Fibroblast of lung (primary cell): ENCODE measurements at regions not wholly inside any gene's neighbourhood (a gene's known extent, or its start where the extent isn't known, plus 50 kb on each side); places are given as distances from the start of the nearest gene placed in this dataset.

ENCODE experiments used
- DNase-seq, 2 donors: peaks; one replicate each; pipeline versions ENCODE4 v3.0.0 to v3.0.0-alpha.2; 2010; ENCODE audit warnings: low read depth in 2 of 2
- H2AFZ ChIP-seq: 2 replicates; pipeline ENCODE4 v1.5.1; 2012; ENCODE audit warnings: low read length, control low read depth, inconsistent platforms
- H3K27ac ChIP-seq: 2 replicates; pipeline ENCODE4 v1.5.1; 2011; ENCODE audit warnings: low read length, control low read depth; ENCODE audit not compliant: insufficient read depth
- H3K27me3 ChIP-seq: 2 replicates; pipeline ENCODE4 v1.5.1; 2011; ENCODE audit warnings: mild to moderate bottlenecking, low read length; ENCODE audit not compliant: control insufficient read depth, insufficient read depth
- H3K36me3 ChIP-seq: 2 replicates; pipeline ENCODE4 v1.5.1; 2011; ENCODE audit warnings: low read length; ENCODE audit not compliant: control insufficient read depth, insufficient read depth
- H3K4me1 ChIP-seq: 2 replicates; pipeline ENCODE4 v1.5.1; 2011; ENCODE audit warnings: low read length; ENCODE audit not compliant: control insufficient read depth, insufficient read depth; ENCODE audit errors: extremely low read depth
- H3K4me2 ChIP-seq: 2 replicates; pipeline ENCODE4 v1.5.1; 2011; ENCODE audit warnings: low read length, control low read depth; ENCODE audit not compliant: insufficient read depth; ENCODE audit errors: extremely low read depth
- H3K4me3 ChIP-seq, 4 experiments: fragments of 200-600 bp in 1 of 4; sonication (generic) in 1 of 4; replicated peaks in 1 of 4; 2 replicates each; pipeline ENCODE4 v1.5.1; 2011 to 2016; ENCODE audit warnings: low read length in 4 of 4, low read depth in 3 of 4, mild to moderate bottlenecking in 3 of 4, control low read depth in 2 of 4, inconsistent platforms in 1 of 4, mixed read lengths in 1 of 4; ENCODE audit not compliant: insufficient read depth in 1 of 4; ENCODE audit errors: control extremely low read depth in 1 of 4
- H3K79me2 ChIP-seq: 2 replicates; pipeline ENCODE4 v1.5.1; 2012; ENCODE audit warnings: mild to moderate bottlenecking, low read length, inconsistent platforms; ENCODE audit not compliant: control insufficient read depth, insufficient read depth
- H3K9ac ChIP-seq: 2 replicates; pipeline ENCODE4 v1.5.1; 2011; ENCODE audit warnings: mild to moderate bottlenecking, low read length, control low read depth; ENCODE audit not compliant: insufficient read depth
- H3K9me3 ChIP-seq: 2 replicates; pipeline ENCODE4 v1.5.1; 2012; ENCODE audit warnings: low read depth, low read length; ENCODE audit not compliant: control insufficient read depth, insufficient read depth
- H4K20me1 ChIP-seq: 2 replicates; pipeline ENCODE4 v1.5.1; 2011; ENCODE audit warnings: low read length; ENCODE audit not compliant: control insufficient read depth, insufficient read depth; ENCODE audit errors: extremely low read depth
- EZH2 ChIP-seq: IDR thresholded peaks from 2 replicates; pipeline ENCODE4 v1.5.1; 2012; ENCODE audit warnings: low read length, control low read depth, mild to moderate bottlenecking; ENCODE audit errors: missing control alignments
- TF ChIP-seq, protein P1 (sequence below), 2 donors: IDR thresholded peaks in 1 of 2; conservative IDR thresholded peaks in 1 of 2; 1 replicate in 1 of 2; 2 replicates in 1 of 2; pipeline ENCODE4 v1.5.1; 2011 to 2012; ENCODE audit warnings: low read length in 2 of 2, control low read depth in 1 of 2, inconsistent platforms in 1 of 2, low read depth in 1 of 2, mild to moderate bottlenecking in 1 of 2

DNA sequence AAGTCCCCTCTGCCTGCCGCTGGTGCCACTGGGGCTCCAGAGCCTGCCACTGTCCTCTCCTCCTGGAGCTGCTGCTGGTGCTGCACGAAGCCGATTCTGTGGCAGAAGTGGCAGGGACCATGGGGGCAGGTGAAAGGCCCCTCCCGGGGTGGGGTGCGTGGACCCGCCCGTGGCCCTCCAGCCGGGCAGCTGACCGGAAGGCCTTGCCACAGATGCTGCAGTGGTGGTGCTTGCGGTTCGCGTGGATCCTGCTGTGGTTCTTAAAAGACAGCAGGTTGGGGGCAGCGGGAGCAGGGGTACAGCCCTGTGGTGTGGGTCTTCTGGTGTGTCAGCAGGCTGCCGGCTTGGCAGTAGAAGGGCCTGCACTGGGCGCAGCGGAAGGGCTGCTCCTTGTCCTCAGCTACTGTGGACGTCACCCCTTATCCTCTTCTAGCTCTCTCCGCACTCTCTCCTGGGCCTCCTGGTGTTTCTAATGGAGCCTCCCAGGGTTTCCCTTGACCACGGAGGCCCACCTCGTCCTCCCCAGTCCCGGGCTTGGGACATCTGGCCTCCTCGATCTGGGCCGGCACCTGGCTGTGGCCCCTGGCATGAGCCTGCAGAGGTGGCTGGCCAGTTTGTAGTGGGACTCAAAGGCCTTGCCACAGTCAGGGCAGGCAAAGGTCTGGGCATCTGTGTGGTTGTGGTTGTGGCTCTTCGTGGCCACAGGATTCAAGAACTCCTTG, 380.4 kb downstream of the OLFM4 start:
- no peak for DNase-seq
- Histone ChIP-seq H3K27me3 (no peaks in the 10 kb centered on the region), H2AFZ (no peak overlapping the region), H3K9ac (no peak overlapping the region), H4K20me1 (no peaks in the 10 kb centered on the region), H3K9me3 (no peaks in the 10 kb centered on the region), H3K4me3 (no peak overlapping the region), H3K27ac (no peak overlapping the region), H3K36me3 (no peaks in the 10 kb centered on the region), H3K4me2 (no peak overlapping the region), H3K79me2 (no peaks in the 10 kb centered on the region), H3K4me1 (no peaks in the 10 kb centered on the region)
- TF ChIP-seq, protein P1, sequence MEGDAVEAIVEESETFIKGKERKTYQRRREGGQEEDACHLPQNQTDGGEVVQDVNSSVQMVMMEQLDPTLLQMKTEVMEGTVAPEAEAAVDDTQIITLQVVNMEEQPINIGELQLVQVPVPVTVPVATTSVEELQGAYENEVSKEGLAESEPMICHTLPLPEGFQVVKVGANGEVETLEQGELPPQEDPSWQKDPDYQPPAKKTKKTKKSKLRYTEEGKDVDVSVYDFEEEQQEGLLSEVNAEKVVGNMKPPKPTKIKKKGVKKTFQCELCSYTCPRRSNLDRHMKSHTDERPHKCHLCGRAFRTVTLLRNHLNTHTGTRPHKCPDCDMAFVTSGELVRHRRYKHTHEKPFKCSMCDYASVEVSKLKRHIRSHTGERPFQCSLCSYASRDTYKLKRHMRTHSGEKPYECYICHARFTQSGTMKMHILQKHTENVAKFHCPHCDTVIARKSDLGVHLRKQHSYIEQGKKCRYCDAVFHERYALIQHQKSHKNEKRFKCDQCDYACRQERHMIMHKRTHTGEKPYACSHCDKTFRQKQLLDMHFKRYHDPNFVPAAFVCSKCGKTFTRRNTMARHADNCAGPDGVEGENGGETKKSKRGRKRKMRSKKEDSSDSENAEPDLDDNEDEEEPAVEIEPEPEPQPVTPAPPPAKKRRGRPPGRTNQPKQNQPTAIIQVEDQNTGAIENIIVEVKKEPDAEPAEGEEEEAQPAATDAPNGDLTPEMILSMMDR (conservative IDR thresholded peaks at IDR 0.05 in 1 of 2, IDR thresholded peaks at IDR 0.05 in 1 of 2; ENCODE audit: low read depth in 1 of 2, low read length in 2 of 2) = no peak
- TF ChIP-seq EZH2 = no peak

DNA sequence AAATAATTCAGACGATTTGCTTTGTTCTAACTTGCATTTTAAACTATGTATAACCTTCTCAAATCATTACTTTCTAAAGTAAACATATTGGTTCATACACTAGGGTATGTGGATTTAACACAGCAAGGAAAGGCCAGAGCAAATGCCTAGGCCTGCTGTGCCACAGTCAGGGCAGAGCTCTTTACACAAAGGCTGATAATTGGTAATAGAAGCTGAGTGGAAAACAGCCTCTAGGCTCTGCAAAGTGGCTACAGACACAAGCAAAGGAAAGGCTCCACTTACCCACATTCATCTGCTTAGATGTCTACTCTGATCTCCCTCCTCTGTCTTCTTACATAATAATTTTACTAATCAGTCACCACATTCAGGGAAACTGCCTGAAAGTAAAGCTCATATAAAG, 382.9 kb downstream of the OLFM4 start:
- Histone ChIP-seq H3K4me3 (no peak overlapping the region), H3K79me2 (no peaks in the 10 kb centered on the region), H3K27ac (no peak overlapping the region), H3K36me3 (no peaks in the 10 kb centered on the region), H2AFZ (no peak overlapping the region), H3K4me1 (no peaks in the 10 kb centered on the region), H3K27me3 (no peaks in the 10 kb centered on the region), H4K20me1 (no peaks in the 10 kb centered on the region), H3K9me3 (no peaks in the 10 kb centered on the region), H3K9ac (no peak overlapping the region), H3K4me2 (no peak overlapping the region)
- no peak for DNase-seq
- TF ChIP-seq, protein P1 (conservative IDR thresholded peaks at IDR 0.05 in 1 of 2, IDR thresholded peaks at IDR 0.05 in 1 of 2; ENCODE audit: low read depth in 1 of 2, low read length in 2 of 2) = no peak
- TF ChIP-seq EZH2 = no peak

DNA sequence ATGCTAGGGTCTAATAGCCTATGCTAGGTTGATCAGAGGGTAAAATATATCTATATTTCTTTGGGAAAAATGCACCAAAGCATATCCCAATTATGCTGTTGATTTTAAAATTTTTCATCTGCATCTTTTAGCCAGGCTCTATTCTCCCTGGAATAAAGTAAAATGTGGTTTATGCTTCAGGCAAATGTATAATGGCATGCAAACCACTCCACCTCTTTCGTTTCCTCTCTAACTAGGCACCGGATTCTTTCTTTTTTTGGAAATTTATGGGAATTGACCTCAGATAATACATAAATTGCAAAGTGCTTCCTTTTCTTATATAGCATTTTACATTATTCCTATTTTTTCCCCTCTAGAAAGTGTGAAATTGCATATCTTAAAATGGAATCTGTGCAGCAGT, 386.5 kb downstream of the OLFM4 start:
- H3K4me2 ChIP-seq = no peak overlapping the region
- no peak overlapping the region for H3K4me3 ChIP-seq
- H3K4me1 ChIP-seq = no peaks in the 10 kb centered on the region
- no peaks in the 10 kb centered on the region for H3K36me3 ChIP-seq
- no peaks in the 10 kb centered on the region for H3K27me3 ChIP-seq
- no peaks in the 10 kb centered on the region for H3K9me3 ChIP-seq
- DNase-seq = no peak
- H3K27ac ChIP-seq = no peak overlapping the region
- no peak overlapping the region for H2AFZ ChIP-seq
- no peaks in the 10 kb centered on the region for H4K20me1 ChIP-seq
- no peaks in the 10 kb centered on the region for H3K79me2 ChIP-seq
- TF ChIP-seq, protein P1 (conservative IDR thresholded peaks at IDR 0.05 in 1 of 2, IDR thresholded peaks at IDR 0.05 in 1 of 2; ENCODE audit: low read depth in 1 of 2, low read length in 2 of 2) = no peak
- no peak for TF ChIP-seq EZH2
- no peak overlapping the region for H3K9ac ChIP-seq
